ENCODE measurements at regions not wholly inside any gene's neighbourhood (a gene's known extent, or its start where the extent isn't known, plus 50 kb on each side); places are given as distances from the start of the nearest gene placed in this dataset.
"Not testable (repeated sequence)": the region's sequence is repeated elsewhere in the genome, so short reads cannot be mapped to it uniquely, and the experiment has no call there.

DNA sequence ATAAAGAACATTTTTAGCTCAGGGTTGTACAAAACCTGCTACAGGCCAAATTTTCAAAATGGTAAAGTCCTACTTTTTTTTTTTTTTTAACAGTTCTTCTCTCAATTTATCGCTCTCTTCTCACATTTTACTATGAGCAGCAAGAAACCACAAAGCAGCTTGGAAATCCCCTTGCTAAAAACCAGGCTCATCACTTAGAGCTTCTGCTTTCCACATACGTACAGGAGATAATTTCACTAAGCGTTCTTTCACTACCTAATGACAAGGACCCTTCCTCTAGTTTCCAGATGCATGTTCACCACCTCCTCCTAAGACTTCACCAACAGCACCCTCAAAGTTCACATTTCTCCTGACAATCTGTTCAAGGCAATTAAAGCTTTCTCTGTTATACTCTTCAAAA, 294.9 kb upstream of the CYRIA start:
- no peak for ATAC-seq
- DNase-seq: no peak
- H3K4me3 Mint-ChIP-seq: no peak overlapping the region
- H3K27me3 Mint-ChIP-seq: no peaks in the 10 kb centered on the region
- peaks cover 0 to 14% of the 10 kb centered on the region in 2 donors for H3K9me3 Mint-ChIP-seq
- no peaks in the 10 kb centered on the region for H3K4me1 Mint-ChIP-seq
- H3K27ac Mint-ChIP-seq: no peak overlapping the region

DNA sequence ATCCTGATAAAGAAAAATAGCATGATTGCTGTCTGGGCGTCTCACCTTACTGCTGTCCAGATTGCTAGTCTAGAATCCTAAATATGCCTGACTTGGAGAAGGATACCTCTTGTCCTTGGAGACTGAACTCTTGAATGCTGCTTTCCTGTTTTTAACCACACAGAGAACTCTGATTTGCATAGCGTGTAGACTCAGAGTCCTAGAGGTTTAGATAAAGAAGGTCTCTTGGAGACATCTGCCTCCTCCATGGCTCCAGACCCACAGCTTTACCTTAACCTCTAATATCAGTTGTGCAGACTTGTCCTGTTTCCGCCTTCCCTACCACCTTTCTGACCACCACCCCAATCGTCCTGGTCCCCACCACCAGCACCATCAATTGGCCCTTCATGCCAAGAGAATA, 292.6 kb upstream of the CYRIA start:
- no peak overlapping the region for H3K4me3 Mint-ChIP-seq
- no peak for DNase-seq
- no peaks in the 10 kb centered on the region for H3K27me3 Mint-ChIP-seq
- H3K9me3 Mint-ChIP-seq: peaks cover 0 to 11% of the 10 kb centered on the region in 2 donors
- no peak overlapping the region for H3K27ac Mint-ChIP-seq
- no peak for ATAC-seq
- H3K4me1 Mint-ChIP-seq: no peaks in the 10 kb centered on the region

GRCh38 chr2:16952805-16953204, 287.2 kb upstream of the CYRIA start:
- Mint-ChIP-seq H3K27ac (no peak overlapping the region), H3K4me1 (no peaks in the 10 kb centered on the region), H3K9me3 (peaks cover 5 to 13% of the 10 kb centered on the region in 2 donors), H3K27me3 (no peaks in the 10 kb centered on the region), H3K4me3 (no peak overlapping the region)
- no peak for ATAC-seq
- DNase-seq: no peak

GRCh38 chr2:16952368-16952767, 286.7 kb upstream of the CYRIA start:
- DNase-seq (no peak), ATAC-seq (no peak)
- H3K4me3 Mint-ChIP-seq: no peak overlapping the region
- H3K9me3 Mint-ChIP-seq: peaks cover 8 to 11% of the 10 kb centered on the region in 2 donors
- no peak overlapping the region for H3K27ac Mint-ChIP-seq
- H3K27me3 Mint-ChIP-seq: no peaks in the 10 kb centered on the region
- H3K4me1 Mint-ChIP-seq: no peaks in the 10 kb centered on the region

- Mint-ChIP-seq H3K27me3 (no peaks in the 10 kb centered on the region), H3K9me3 (peaks cover 8% of the 10 kb centered on the region in 2 donors), H3K4me3 (no peak overlapping the region), H3K27ac (no peak overlapping the region), H3K4me1 (no peaks in the 10 kb centered on the region)
- ATAC-seq (no peak), DNase-seq (no peak)
Measured at GRCh38 chr2:16950436-16950835, 284.8 kb upstream of the CYRIA start.

DNA sequence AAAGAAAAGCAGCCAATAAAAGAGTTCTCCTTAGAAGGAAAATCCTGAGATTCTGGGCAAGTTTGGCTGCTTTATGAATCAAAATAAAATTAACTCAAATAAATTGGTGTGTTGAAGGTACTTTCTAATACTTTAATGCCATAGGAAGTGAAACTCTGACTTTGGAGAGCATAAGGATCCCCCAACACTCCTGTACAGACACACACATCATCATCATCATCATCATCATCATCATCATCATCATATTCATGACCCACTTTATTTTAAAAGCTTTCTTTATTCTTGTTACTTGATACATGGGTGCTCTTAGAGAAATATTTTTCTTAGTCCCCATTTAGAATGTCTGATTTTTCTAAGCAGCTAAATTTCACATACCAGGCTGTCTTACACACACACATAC, 283.1 kb upstream of the CYRIA start:
- DNase-seq (no peak), ATAC-seq (no peak)
- Mint-ChIP-seq H3K27ac (no peak overlapping the region), H3K4me3 (no peak overlapping the region), H3K4me1 (no peaks in the 10 kb centered on the region), H3K27me3 (no peaks in the 10 kb centered on the region), H3K9me3 (peaks cover 8% of the 10 kb centered on the region in 2 donors)

DNA sequence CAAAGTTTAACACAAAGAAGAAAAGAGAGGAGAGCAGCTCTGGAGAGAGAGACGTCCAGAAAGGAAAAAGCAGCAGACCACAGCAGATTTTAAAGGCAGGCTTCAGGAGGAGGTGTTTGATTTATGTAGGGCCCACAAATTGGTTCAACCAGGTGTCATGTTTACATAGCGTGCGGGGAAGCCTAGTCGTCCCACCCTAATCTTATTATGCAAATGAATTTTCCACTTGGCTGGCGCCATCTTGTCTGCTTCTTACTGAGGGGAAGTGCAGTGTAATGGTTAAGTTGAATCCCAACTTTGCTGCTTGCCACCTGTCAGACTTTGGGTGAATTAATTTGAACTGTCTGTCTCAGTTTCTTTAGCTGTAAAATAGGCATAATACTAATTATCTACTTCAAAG, 282.4 kb upstream of the CYRIA start:
- no peaks in the 10 kb centered on the region for H3K27me3 Mint-ChIP-seq

DNA sequence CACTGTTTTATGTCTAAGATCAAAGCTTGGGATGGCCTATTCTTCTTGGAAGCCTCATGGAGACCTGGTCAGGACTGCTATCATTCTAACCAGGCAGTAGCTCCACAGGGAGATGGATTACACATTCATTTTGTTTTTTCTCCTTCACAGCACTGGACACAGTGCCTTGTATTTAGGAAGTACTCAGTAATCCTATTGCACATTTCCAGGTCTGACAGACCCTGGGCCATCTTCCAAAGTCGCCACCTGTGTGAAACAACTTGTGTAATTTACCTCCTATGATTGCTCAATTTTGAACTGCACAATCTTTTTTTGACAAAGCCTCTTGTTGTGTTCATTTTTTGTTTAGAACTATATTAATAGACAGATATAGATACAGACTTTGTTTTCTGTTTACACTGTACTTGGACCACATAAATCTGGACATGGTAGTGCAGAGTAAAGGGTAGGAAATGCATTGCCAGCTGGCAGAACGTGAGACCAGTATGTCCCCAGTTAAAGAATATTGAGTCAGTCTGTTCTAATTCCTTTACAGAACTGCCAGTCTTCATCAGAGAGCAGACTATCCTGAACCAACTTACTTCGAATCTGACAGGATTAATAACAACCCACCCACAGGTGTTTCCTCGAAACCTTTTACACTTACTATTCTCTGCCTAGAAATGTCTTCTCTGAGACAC, 277.8 kb upstream of the CYRIA start:
- Mint-ChIP-seq H3K27me3 (no peaks in the 10 kb centered on the region), H3K4me3 (no peak overlapping the region), H3K9me3 (peaks cover 15 to 28% of the 10 kb centered on the region in 2 donors), H3K4me1 (no peaks in the 10 kb centered on the region), H3K27ac (no peak overlapping the region)
- DNase-seq: no peak
- no peak for ATAC-seq

More for the DNA sequence above, 282.4 kb upstream of the CYRIA start:
- H3K9me3 Mint-ChIP-seq: peaks cover 8% of the 10 kb centered on the region in 2 donors
- H3K4me3 Mint-ChIP-seq: no peak overlapping the region
- H3K4me1 Mint-ChIP-seq: no peaks in the 10 kb centered on the region
- no peak for ATAC-seq
- no peak overlapping the region for H3K27ac Mint-ChIP-seq
- no peak for DNase-seq

- peaks cover 15 to 20% of the 10 kb centered on the region in 2 donors for H3K9me3 Mint-ChIP-seq
- no peaks in the 10 kb centered on the region for H3K27me3 Mint-ChIP-seq
- ATAC-seq (no peak), DNase-seq (no peak)
- no peak overlapping the region for H3K27ac Mint-ChIP-seq
- no peaks in the 10 kb centered on the region for H3K4me1 Mint-ChIP-seq
- H3K4me3 Mint-ChIP-seq: no peak overlapping the region
Measured at GRCh38 chr2:16940214-16940613, 274.6 kb upstream of the CYRIA start.

DNA sequence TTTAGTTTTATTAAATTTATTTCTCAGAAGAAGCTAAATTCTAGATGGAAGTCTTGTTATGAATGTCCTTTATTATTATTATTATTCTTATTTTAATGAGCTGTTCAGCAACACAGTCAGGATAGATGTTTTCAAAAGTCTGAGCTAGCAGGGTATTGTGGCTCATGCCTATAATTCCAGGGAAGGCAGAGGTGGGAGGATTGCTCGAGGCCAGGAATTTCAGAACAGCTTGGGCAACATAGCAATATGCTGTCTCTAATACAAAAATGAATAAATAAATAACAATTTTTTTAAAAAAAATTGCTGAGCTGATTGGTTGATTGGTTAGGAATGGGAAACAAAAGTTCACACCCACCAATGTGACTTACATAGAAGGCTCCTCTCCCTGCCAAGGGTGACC, 274.1 kb upstream of the CYRIA start:
- Mint-ChIP-seq H3K9me3 (peaks cover 15 to 20% of the 10 kb centered on the region in 2 donors), H3K4me3 (no peak overlapping the region), H3K27me3 (no peaks in the 10 kb centered on the region), H3K27ac (no peak overlapping the region), H3K4me1 (no peaks in the 10 kb centered on the region)
- ATAC-seq (no peak), DNase-seq (no peak)

GRCh38 chr2:16933355-16933754, 267.7 kb upstream of the CYRIA start:
- Mint-ChIP-seq H3K27me3 (no peaks in the 10 kb centered on the region), H3K27ac (no peak overlapping the region), H3K4me3 (no peak overlapping the region), H3K9me3 (no peaks in the 10 kb centered on the region), H3K4me1 (no peaks in the 10 kb centered on the region)
- DNase-seq: no peak
- no peak for ATAC-seq

- no peaks in the 10 kb centered on the region for H3K27me3 Mint-ChIP-seq
- no peak for DNase-seq
- H3K27ac Mint-ChIP-seq: no peak overlapping the region
- no peaks in the 10 kb centered on the region for H3K4me1 Mint-ChIP-seq
- no peaks in the 10 kb centered on the region for H3K9me3 Mint-ChIP-seq
- H3K4me3 Mint-ChIP-seq: no peak overlapping the region
- ATAC-seq: no peak
Measured at GRCh38 chr2:16932826-16933225, 267.2 kb upstream of the CYRIA start.

DNA sequence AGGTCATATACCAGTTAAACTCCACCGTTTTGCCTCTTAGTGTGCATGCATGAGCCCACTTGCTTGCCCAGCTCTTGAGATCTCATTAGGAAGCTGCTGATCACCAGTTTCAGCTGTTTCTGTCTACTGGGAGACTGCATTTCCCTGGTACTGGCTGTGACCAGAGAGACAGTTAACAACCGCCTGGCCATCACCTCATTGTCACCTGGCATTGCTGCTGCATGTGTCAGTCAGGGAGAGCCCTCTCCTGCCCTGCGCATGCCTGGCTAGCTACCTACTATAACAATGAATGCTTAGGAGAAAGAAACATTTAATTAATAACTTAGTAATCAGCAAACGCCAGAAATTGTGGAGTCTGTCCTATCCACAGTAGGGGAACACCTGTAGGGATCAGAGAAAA, 265.8 kb upstream of the CYRIA start:
- ATAC-seq: no peak
- no peak for DNase-seq
- no peaks in the 10 kb centered on the region for H3K9me3 Mint-ChIP-seq
- H3K4me3 Mint-ChIP-seq: no peak overlapping the region
- no peak overlapping the region for H3K27ac Mint-ChIP-seq
- no peaks in the 10 kb centered on the region for H3K4me1 Mint-ChIP-seq
- no peaks in the 10 kb centered on the region for H3K27me3 Mint-ChIP-seq

DNA sequence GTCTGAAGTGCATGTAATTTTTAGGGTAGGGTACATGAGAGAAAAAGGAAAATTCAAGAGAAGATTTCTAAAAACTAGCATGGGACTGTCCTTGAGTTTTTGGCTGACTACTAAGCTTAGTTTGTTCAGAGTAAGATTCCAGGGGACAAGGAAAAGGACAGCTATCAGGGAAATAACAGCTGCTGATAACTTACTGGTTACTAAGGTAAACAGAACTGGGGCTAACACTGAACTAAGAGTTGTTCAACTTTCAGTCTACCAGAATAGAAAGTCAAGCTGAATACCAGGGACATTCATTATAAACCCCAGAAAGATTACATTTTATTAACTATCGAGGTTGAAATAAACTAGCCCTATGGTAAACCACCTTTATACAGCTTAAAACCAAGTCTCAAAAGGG, 261.8 kb upstream of the CYRIA start:
- H3K9me3 Mint-ChIP-seq: peaks cover 4 to 11% of the 10 kb centered on the region in 2 donors
- no peak for DNase-seq
- no peak for ATAC-seq
- no peaks in the 10 kb centered on the region for H3K27me3 Mint-ChIP-seq
- no peak overlapping the region for H3K27ac Mint-ChIP-seq
- H3K4me1 Mint-ChIP-seq: no peaks in the 10 kb centered on the region
- no peak overlapping the region for H3K4me3 Mint-ChIP-seq

DNA sequence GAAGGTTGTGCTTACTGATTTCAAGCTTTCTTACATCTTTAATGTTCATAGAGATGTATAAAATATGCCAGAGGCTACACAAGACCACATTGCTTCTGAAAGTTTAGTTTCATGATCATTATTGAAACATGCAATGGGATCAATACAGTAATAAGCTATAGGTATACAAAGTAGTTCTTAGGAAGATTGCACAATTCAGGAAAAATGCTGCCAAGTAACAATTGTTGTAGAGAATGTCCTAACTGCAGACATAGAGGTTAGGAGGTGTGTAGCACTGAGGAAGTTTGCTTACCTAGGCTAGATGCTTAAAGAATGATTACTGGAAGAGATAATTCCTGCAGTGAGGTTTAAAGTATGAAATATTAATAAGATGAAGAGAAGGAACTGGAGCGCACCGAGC, 259.5 kb upstream of the CYRIA start:
- ATAC-seq: no peak
- peaks cover 4 to 11% of the 10 kb centered on the region in 2 donors for H3K9me3 Mint-ChIP-seq
- no peak overlapping the region for H3K4me3 Mint-ChIP-seq
- no peaks in the 10 kb centered on the region for H3K27me3 Mint-ChIP-seq
- DNase-seq: no peak
- H3K27ac Mint-ChIP-seq: no peak overlapping the region
- no peaks in the 10 kb centered on the region for H3K4me1 Mint-ChIP-seq

- DNase-seq, H3K27me3 Mint-ChIP-seq, H3K27ac Mint-ChIP-seq, H3K4me1 Mint-ChIP-seq, H3K4me3 Mint-ChIP-seq, H3K9me3 Mint-ChIP-seq, ATAC-seq: not testable (repeated sequence)
Measured at GRCh38 chr2:16915341-16915755, 249.7 kb upstream of the CYRIA start.

DNA sequence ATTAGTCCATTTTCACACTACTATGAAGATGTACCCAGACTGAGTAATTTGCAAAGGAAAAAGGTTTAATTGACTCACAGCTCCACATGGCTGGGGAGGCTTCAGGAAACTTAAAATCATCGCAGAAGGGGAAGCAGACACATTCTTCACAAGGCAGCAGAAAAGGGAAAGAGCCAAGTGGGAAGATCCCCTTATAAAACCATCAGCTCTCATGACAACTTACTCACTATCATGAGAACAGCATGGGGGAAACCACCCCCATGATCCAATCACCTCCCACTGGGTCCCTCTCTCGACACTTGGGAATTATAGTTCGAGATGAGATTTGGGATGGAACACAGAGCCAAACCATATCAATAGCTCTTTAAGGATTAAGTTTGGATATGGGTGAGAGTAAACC, 246.1 kb upstream of the CYRIA start:
- no peaks in the 10 kb centered on the region for H3K4me1 Mint-ChIP-seq

More for the DNA sequence above, 246.1 kb upstream of the CYRIA start:
- no peaks in the 10 kb centered on the region for H3K27me3 Mint-ChIP-seq
- no peak overlapping the region for H3K4me3 Mint-ChIP-seq
- no peak for ATAC-seq
- no peak overlapping the region for H3K27ac Mint-ChIP-seq
- peaks cover 0 to 4% of the 10 kb centered on the region in 2 donors for H3K9me3 Mint-ChIP-seq
- DNase-seq: no peak
